GM12891 (cell line): ENCODE measurements at regions not wholly inside any gene's neighbourhood (a gene's known extent, or its start where the extent isn't known, plus 50 kb on each side); places are given as distances from the start of the nearest gene placed in this dataset.

Experiments used
- POLR2A ChIP-seq: IDR thresholded peaks from 2 replicates; pipeline ENCODE4 v1.6.1; 2011; ENCODE audit warnings: low read depth, low read length, control low read depth
- POLR2AphosphoS5 ChIP-seq: IDR thresholded peaks from 2 replicates; pipeline ENCODE4 v1.6.1; 2011; ENCODE audit warnings: low read depth, low read length, control low read depth
- POU2F2 ChIP-seq: IDR thresholded peaks from 2 replicates; pipeline ENCODE4 v1.6.1; 2011; ENCODE audit warnings: low read depth, mild to moderate bottlenecking, control low read depth, low read length, moderate library complexity

GRCh38 chr2:5195636-5196035, 496.5 kb upstream of the SOX11 start:
- TF ChIP-seq POLR2AphosphoS5: no peak
- no peak for TF ChIP-seq POLR2A
- no peak for TF ChIP-seq POU2F2
